Endodermal cell (in vitro differentiated cells): ENCODE measurements at regions not wholly inside any gene's neighbourhood (a gene's known extent, or its start where the extent isn't known, plus 50 kb on each side); places are given as distances from the start of the nearest gene placed in this dataset.

Experiments
- DNase-seq: peaks from one replicate; pipeline ENCODE4 v3.0.0-alpha.2; 2017
- H3K27ac ChIP-seq: 2 replicates; pipeline ENCODE4 v1.5.1; 2013; ENCODE audit warnings: mild to moderate bottlenecking, low read depth, low read length, moderate library complexity
- H3K27me3 ChIP-seq: 2 replicates; pipeline ENCODE4 v1.6.1; 2013; ENCODE audit warnings: mild to moderate bottlenecking, low read length, moderate library complexity; ENCODE audit not compliant: insufficient read depth, control insufficient read depth, poor library complexity, severe bottlenecking
- H3K36me3 ChIP-seq: 2 replicates; pipeline ENCODE4 v1.7.0; 2013; ENCODE audit warnings: mild to moderate bottlenecking, low read length, moderate library complexity; ENCODE audit not compliant: control insufficient read depth, insufficient read depth
- H3K4me1 ChIP-seq: one replicate; pipeline ENCODE4 v1.7.0; 2013; ENCODE audit warnings: low read length; ENCODE audit not compliant: control insufficient read depth, insufficient read depth
- H3K4me3 ChIP-seq: 2 replicates; pipeline ENCODE4 v1.5.1; 2013; ENCODE audit warnings: mild to moderate bottlenecking, low read length, moderate library complexity
- H3K9ac ChIP-seq: 2 replicates; pipeline ENCODE4 v1.6.1; 2013; ENCODE audit warnings: mild to moderate bottlenecking, low read length, moderate library complexity; ENCODE audit not compliant: poor library complexity, severe bottlenecking; ENCODE audit errors: extremely low read depth
- H3K9me3 ChIP-seq: 2 replicates; pipeline ENCODE4 v1.6.1; 2013; ENCODE audit warnings: mild to moderate bottlenecking, low read length, moderate library complexity; ENCODE audit not compliant: control insufficient read depth
- H3K27ac Mint-ChIP-seq: 2 replicates; pipeline ENCODE4 v1.8.0; 2020; ENCODE audit warnings: mixed read lengths
- H3K27me3 Mint-ChIP-seq: 2 replicates; pipeline ENCODE4 v1.8.0; 2021; ENCODE audit warnings: mild to moderate bottlenecking, mixed read lengths; ENCODE audit not compliant: insufficient read depth
- H3K36me3 Mint-ChIP-seq: 2 replicates; pipeline ENCODE4 v1.8.0; 2020; ENCODE audit warnings: low read depth, mixed read lengths
- H3K4me1 Mint-ChIP-seq: 2 replicates; pipeline ENCODE4 v1.8.0; 2020; ENCODE audit warnings: mixed read lengths
- H3K4me3 Mint-ChIP-seq: 2 replicates; pipeline ENCODE4 v1.8.0; 2020; ENCODE audit warnings: mild to moderate bottlenecking, moderate library complexity, mixed read lengths
- H3K9me3 Mint-ChIP-seq: 2 replicates; pipeline ENCODE4 v1.8.0; 2020; ENCODE audit warnings: mild to moderate bottlenecking, mixed read lengths
- CTCF ChIP-seq: fragments of 200-600 bp; sonication (generic); conservative IDR thresholded peaks from 2 replicates; pipeline ENCODE4 v1.5.0; 2021; ENCODE audit warnings: antibody characterized with exemption, mild to moderate bottlenecking
- whole genome bisulfite sequencing, 2 experiments: methylation state at CpG; one replicate each; pipeline versions ENCODE4 v1.1.5 to v1.1.7; 2013; ENCODE audit warnings: missing lambda C conversion rate in 2 of 2, mixed read lengths in 1 of 2; ENCODE audit not compliant: insufficient coverage in 1 of 2, insufficient read length in 1 of 2; 5-methylcytosine and 5-hydroxymethylcytosine counted together

GRCh38 chr10:43879742-43880141 lies 231.1 kb upstream of the ZNF32 start:
- no peaks in the 10 kb centered on the region for H3K27me3 ChIP-seq
- H3K36me3 ChIP-seq: no peaks in the 10 kb centered on the region
- Mint-ChIP-seq H3K4me1 (no peaks in the 10 kb centered on the region), H3K27me3 (no peaks in the 10 kb centered on the region), H3K36me3 (no peaks in the 10 kb centered on the region), H3K4me3 (no peak overlapping the region), H3K9me3 (no peaks in the 10 kb centered on the region), H3K27ac (no peak overlapping the region)
- no peaks in the 10 kb centered on the region for H3K9me3 ChIP-seq
- TF ChIP-seq CTCF: no peak
- DNase-seq: no peak
- no peaks in the 10 kb centered on the region for H3K4me1 ChIP-seq
- 79 to 87% methylated on average over 6 to 12 of the region's 12 CpGs for WGBS, 2 experiments
- H3K9ac ChIP-seq: no peak overlapping the region
- H3K4me3 ChIP-seq: no peak overlapping the region
- H3K27ac ChIP-seq: no peak overlapping the region

- Histone ChIP-seq H3K4me1 (no peaks in the 10 kb centered on the region), H3K4me3 (no peak overlapping the region), H3K36me3 (no peaks in the 10 kb centered on the region), H3K27me3 (no peaks in the 10 kb centered on the region), H3K9ac (no peak overlapping the region), H3K27ac (no peak overlapping the region), H3K9me3 (no peaks in the 10 kb centered on the region)
- no peaks in the 10 kb centered on the region for H3K27me3 Mint-ChIP-seq
- no peak overlapping the region for H3K4me3 Mint-ChIP-seq
- no peak for DNase-seq
- 87% methylated on average over 5 to 7 of the region's 7 CpGs for WGBS, 2 experiments
- no peaks in the 10 kb centered on the region for H3K36me3 Mint-ChIP-seq
- no peaks in the 10 kb centered on the region for H3K9me3 Mint-ChIP-seq
- H3K4me1 Mint-ChIP-seq: no peaks in the 10 kb centered on the region
- no peak overlapping the region for H3K27ac Mint-ChIP-seq
- TF ChIP-seq CTCF: no peak
These were observed 230.5 kb upstream of the ZNF32 start for GRCh38 chr10:43879162-43879561.

- Mint-ChIP-seq H3K4me1 (no peaks in the 10 kb centered on the region), H3K9me3 (no peaks in the 10 kb centered on the region), H3K27me3 (no peaks in the 10 kb centered on the region), H3K4me3 (no peak overlapping the region), H3K27ac (no peak overlapping the region), H3K36me3 (no peaks in the 10 kb centered on the region)
- no peaks in the 10 kb centered on the region for H3K27me3 ChIP-seq
- WGBS, 2 experiments: 89 to 91% methylated on average over 5 to 10 of the region's 10 CpGs
- H3K27ac ChIP-seq: no peak overlapping the region
- peak; percentile 40 for DNase-seq
- H3K9me3 ChIP-seq: no peaks in the 10 kb centered on the region
- H3K9ac ChIP-seq: no peak overlapping the region
- H3K4me3 ChIP-seq: no peak overlapping the region
- H3K4me1 ChIP-seq: no peaks in the 10 kb centered on the region
- no peaks in the 10 kb centered on the region for H3K36me3 ChIP-seq
- no peak for TF ChIP-seq CTCF
These were observed 229.7 kb upstream of the ZNF32 start for GRCh38 chr10:43878386-43878785.
